Esophagus muscularis mucosa (tissue), 4 donors: ENCODE measurements at regions not wholly inside any gene's neighbourhood (a gene's known extent, or its start where the extent isn't known, plus 50 kb on each side); places are given as distances from the start of the nearest gene placed in this dataset.

Source experiments
- CTCF ChIP-seq, 3 experiments: fragments of 200-600 bp in 2 of 3; fragments of 450-650 bp in 1 of 3; sonication (generic) in 2 of 3; IDR thresholded peaks; one replicate each; pipeline ENCODE4 v1.5.1; 2017 to 2019; ENCODE audit warnings: antibody characterized with exemption in 3 of 3, mild to moderate bottlenecking in 2 of 3, moderate library complexity in 1 of 3
- EP300 ChIP-seq: sonication (generic); formaldehyde crosslinking; IDR thresholded peaks from one replicate; pipeline ENCODE4 v1.6.1; 2017; ENCODE audit warnings: antibody characterized with exemption
- POLR2A ChIP-seq: fragments of 450-650 bp; IDR thresholded peaks from one replicate; pipeline ENCODE4 v1.6.1; 2017; ENCODE audit warnings: antibody characterized with exemption, moderate library complexity, mild to moderate bottlenecking, low read depth
- POLR2AphosphoS5 ChIP-seq, 2 donors: sonication (generic); formaldehyde crosslinking; IDR thresholded peaks; one replicate each; pipeline ENCODE4 v1.6.1; 2017; ENCODE audit warnings: antibody characterized with exemption in 2 of 2

GRCh38 chr6:21524201-21524600 is 69.3 kb upstream of the SOX4 start:
- TF ChIP-seq CTCF (IDR thresholded peaks at IDR 0.05) (no peak), EP300 (no peak), POLR2A (no peak), POLR2AphosphoS5 (IDR thresholded peaks at IDR 0.05) (no peak)
